A673 (cell line): ENCODE measurements at regions not wholly inside any gene's neighbourhood (a gene's known extent, or its start where the extent isn't known, plus 50 kb on each side); places are given as distances from the start of the nearest gene placed in this dataset.

Experiments used
- EZH2 ChIP-seq: fragments of 200-600 bp; sonication (generic); IDR thresholded peaks from 2 replicates; pipeline ENCODE4 v1.6.1; 2017; ENCODE audit warnings: borderline replicate concordance, low read depth, mild to moderate bottlenecking, mixed read lengths, antibody characterized with exemption, low read length; ENCODE audit not compliant: poor library complexity, severe bottlenecking
- TF ChIP-seq, protein P1 (sequence below): fragments of 300-800, 200-600 bp; sonication (generic); conservative IDR thresholded peaks from 2 replicates; pipeline ENCODE4 v1.5.1; 2017; ENCODE audit warnings: low read depth, mild to moderate bottlenecking, antibody characterized with exemption, low read length, moderate library complexity, mixed read lengths

DNA sequence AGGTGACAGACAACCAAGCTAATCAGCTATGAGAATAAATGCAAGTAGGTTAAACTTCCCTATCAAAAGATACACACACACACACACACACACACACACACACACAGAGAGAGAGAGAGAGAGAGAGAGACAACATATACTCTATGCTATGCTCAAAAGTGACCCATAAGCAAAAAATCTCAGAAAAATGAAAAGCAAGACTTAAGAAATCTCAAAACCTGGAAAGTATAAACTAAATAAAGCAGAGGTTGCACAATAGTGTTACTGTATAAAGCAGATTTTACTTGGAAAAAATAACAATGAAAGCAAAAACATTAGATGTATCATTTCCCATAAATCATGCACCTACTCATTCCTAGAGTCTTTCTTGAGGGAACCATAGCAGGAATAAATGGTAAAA is 221.5 kb downstream of the INHBA start:
- TF ChIP-seq, protein P1, sequence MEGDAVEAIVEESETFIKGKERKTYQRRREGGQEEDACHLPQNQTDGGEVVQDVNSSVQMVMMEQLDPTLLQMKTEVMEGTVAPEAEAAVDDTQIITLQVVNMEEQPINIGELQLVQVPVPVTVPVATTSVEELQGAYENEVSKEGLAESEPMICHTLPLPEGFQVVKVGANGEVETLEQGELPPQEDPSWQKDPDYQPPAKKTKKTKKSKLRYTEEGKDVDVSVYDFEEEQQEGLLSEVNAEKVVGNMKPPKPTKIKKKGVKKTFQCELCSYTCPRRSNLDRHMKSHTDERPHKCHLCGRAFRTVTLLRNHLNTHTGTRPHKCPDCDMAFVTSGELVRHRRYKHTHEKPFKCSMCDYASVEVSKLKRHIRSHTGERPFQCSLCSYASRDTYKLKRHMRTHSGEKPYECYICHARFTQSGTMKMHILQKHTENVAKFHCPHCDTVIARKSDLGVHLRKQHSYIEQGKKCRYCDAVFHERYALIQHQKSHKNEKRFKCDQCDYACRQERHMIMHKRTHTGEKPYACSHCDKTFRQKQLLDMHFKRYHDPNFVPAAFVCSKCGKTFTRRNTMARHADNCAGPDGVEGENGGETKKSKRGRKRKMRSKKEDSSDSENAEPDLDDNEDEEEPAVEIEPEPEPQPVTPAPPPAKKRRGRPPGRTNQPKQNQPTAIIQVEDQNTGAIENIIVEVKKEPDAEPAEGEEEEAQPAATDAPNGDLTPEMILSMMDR: no peak
- no peak for TF ChIP-seq EZH2
